Ovary (tissue), 3 donors: ENCODE measurements at regions not wholly inside any gene's neighbourhood (a gene's known extent, or its start where the extent isn't known, plus 50 kb on each side); places are given as distances from the start of the nearest gene placed in this dataset.

Experiments used
- CTCF ChIP-seq, 3 donors: fragments of 450-650 bp in 2 of 3; fragments of 200-600 bp in 1 of 3; IDR thresholded peaks; one replicate each; pipeline versions ENCODE4 v1.5.1 to v1.8.0; 2016 to 2022; ENCODE audit warnings: antibody characterized with exemption in 3 of 3, mild to moderate bottlenecking in 1 of 3
- POLR2A ChIP-seq: fragments of 450-650 bp; IDR thresholded peaks from one replicate; pipeline ENCODE4 v1.6.1; 2017; ENCODE audit warnings: antibody characterized with exemption, mild to moderate bottlenecking, moderate library complexity
- donor health status: DM: no; HTN: no; CAD: no.

GRCh38 chr6:102848796-102849195 lies 1455.3 kb downstream of the GRIK2 start:
- TF ChIP-seq CTCF (IDR thresholded peaks at IDR 0.05): no peak
- TF ChIP-seq POLR2A: no peak
